Suprapubic skin (tissue), 4 donors: ENCODE measurements at regions not wholly inside any gene's neighbourhood (a gene's known extent, or its start where the extent isn't known, plus 50 kb on each side); places are given as distances from the start of the nearest gene placed in this dataset.

ENCODE experiments used
- DNase-seq, 2 donors: peaks; one replicate each; pipeline ENCODE4 v3.0.0-alpha.2; 2019; ENCODE audit warnings: low spot score in 2 of 2
- H3K27ac ChIP-seq: fragments of 200-600 bp; sonication (generic); one replicate; pipeline ENCODE4 v1.5.1; 2019
- H3K27me3 ChIP-seq: fragments of 200-600 bp; sonication (generic); one replicate; pipeline ENCODE4 v1.5.1; 2019
- H3K36me3 ChIP-seq: fragments of 200-600 bp; sonication (generic); one replicate; pipeline ENCODE4 v1.5.1; 2019
- H3K4me1 ChIP-seq: fragments of 200-600 bp; sonication (generic); one replicate; pipeline ENCODE4 v1.5.1; 2019
- H3K4me3 ChIP-seq: fragments of 200-600 bp; sonication (generic); one replicate; pipeline ENCODE4 v1.5.1; 2019; ENCODE audit warnings: mild to moderate bottlenecking
- H3K9me3 ChIP-seq: fragments of 200-600 bp; sonication (generic); one replicate; pipeline ENCODE4 v1.5.1; 2019
- CTCF ChIP-seq, 2 donors: fragments of 200-600 bp in 1 of 2; fragments of 450-650 bp in 1 of 2; sonication (generic) in 1 of 2; IDR thresholded peaks; one replicate each; pipeline ENCODE4 v1.5.1; 2016 to 2019; ENCODE audit warnings: antibody characterized with exemption in 2 of 2, mild to moderate bottlenecking in 1 of 2, moderate library complexity in 1 of 2
- EP300 ChIP-seq: sonication (generic); formaldehyde crosslinking; IDR thresholded peaks from one replicate; pipeline ENCODE4 v1.6.1; 2017; ENCODE audit warnings: antibody characterized with exemption
- POLR2A ChIP-seq, 2 donors: fragments of 450-650 bp; IDR thresholded peaks; one replicate each; pipeline ENCODE4 v1.6.1; 2017; ENCODE audit warnings: antibody characterized with exemption in 2 of 2, mild to moderate bottlenecking in 2 of 2, moderate library complexity in 2 of 2
- POLR2AphosphoS5 ChIP-seq, 3 donors: sonication (generic); formaldehyde crosslinking; IDR thresholded peaks; one replicate each; pipeline ENCODE4 v1.6.1; 2017; ENCODE audit warnings: antibody characterized with exemption in 3 of 3
- WGBS: methylation state at CpG from one replicate; pipeline ENCODE4 v1.1.5; 2018; 5-methylcytosine and 5-hydroxymethylcytosine counted together

- TF ChIP-seq POLR2AphosphoS5 (IDR thresholded peaks at IDR 0.05) (no peak), POLR2A (IDR thresholded peaks at IDR 0.05) (no peak), CTCF (IDR thresholded peaks at IDR 0.05) (no peak), EP300 (no peak)
- 44% methylated on average over 3 of the region's 3 CpGs for WGBS
- no peak overlapping the region for H3K27ac ChIP-seq
- no peak overlapping the region for H3K4me3 ChIP-seq
- no peaks in the 10 kb centered on the region for H3K27me3 ChIP-seq
- no peaks in the 10 kb centered on the region for H3K36me3 ChIP-seq
- DNase-seq, result no peak
- H3K9me3 ChIP-seq, result no peaks in the 10 kb centered on the region
- no peaks in the 10 kb centered on the region for H3K4me1 ChIP-seq
Observed at GRCh38 chr17:52228823-52229222, 70.3 kb upstream of the CA10 start.

GRCh38 chr17:52227926-52228325 is 69.4 kb upstream of the CA10 start:
- no peak overlapping the region for H3K27ac ChIP-seq
- H3K9me3 ChIP-seq, result no peaks in the 10 kb centered on the region
- no peaks in the 10 kb centered on the region for H3K4me1 ChIP-seq
- 75% methylated on average over 2 of the region's 2 CpGs for WGBS
- no peaks in the 10 kb centered on the region for H3K27me3 ChIP-seq
- no peak for DNase-seq
- TF ChIP-seq CTCF (IDR thresholded peaks at IDR 0.05), result no peak
- H3K36me3 ChIP-seq, result no peaks in the 10 kb centered on the region
- no peak overlapping the region for H3K4me3 ChIP-seq

- Histone ChIP-seq H3K4me3 (no peak overlapping the region), H3K36me3 (no peaks in the 10 kb centered on the region), H3K4me1 (no peaks in the 10 kb centered on the region), H3K9me3 (no peaks in the 10 kb centered on the region), H3K27me3 (no peaks in the 10 kb centered on the region), H3K27ac (no peak overlapping the region)
- TF ChIP-seq EP300 (no peak), POLR2AphosphoS5 (IDR thresholded peaks at IDR 0.05) (no peak), CTCF (IDR thresholded peaks at IDR 0.05) (no peak), POLR2A (IDR thresholded peaks at IDR 0.05) (no peak)
- WGBS, result 61% methylated on average over 3 of the region's 3 CpGs
- no peak for DNase-seq
Observed at GRCh38 chr17:52213451-52213850, 54.9 kb upstream of the CA10 start.

GRCh38 chr17:52212851-52213250 is 54.3 kb upstream of the CA10 start:
- DNase-seq, result no peak
- no peak for TF ChIP-seq POLR2AphosphoS5 (IDR thresholded peaks at IDR 0.05)
- H3K4me3 ChIP-seq, result no peak overlapping the region

GRCh38 chr17:52209507-52209906 is 51.0 kb upstream of the CA10 start:
- Histone ChIP-seq H3K36me3 (no peaks in the 10 kb centered on the region), H3K9me3 (no peaks in the 10 kb centered on the region), H3K4me3 (no peak overlapping the region), H3K27ac (no peak overlapping the region), H3K27me3 (no peaks in the 10 kb centered on the region), H3K4me1 (no peaks in the 10 kb centered on the region)
- TF ChIP-seq EP300 (no peak), CTCF (IDR thresholded peaks at IDR 0.05) (no peak), POLR2AphosphoS5 (IDR thresholded peaks at IDR 0.05) (no peak), POLR2A (IDR thresholded peaks at IDR 0.05) (no peak)
- no peak for DNase-seq

More at GRCh38 chr17:52212851-52213250, 54.3 kb upstream of the CA10 start:
- H3K27ac ChIP-seq, result no peak overlapping the region
- no peaks in the 10 kb centered on the region for H3K4me1 ChIP-seq
- no peaks in the 10 kb centered on the region for H3K27me3 ChIP-seq
- no peaks in the 10 kb centered on the region for H3K9me3 ChIP-seq
- no peaks in the 10 kb centered on the region for H3K36me3 ChIP-seq
